SK-N-SH treated with all-trans-retinoic acid at 6 μM for 48 hours (cell line): ENCODE measurements at regions not wholly inside any gene's neighbourhood (a gene's known extent, or its start where the extent isn't known, plus 50 kb on each side); places are given as distances from the start of the nearest gene placed in this dataset.
A peak's percentile ranks its signal among the peaks of the same experiment; 100 is the strongest.

Source experiments
- ATAC-seq: fragments of 200-7000 bp; cut with Tn5 transposase; 3 replicates; pipeline ENCODE4 v1.9.1; 2020; ENCODE audit warnings: mild to moderate bottlenecking, moderate library complexity
- ARNTL ChIP-seq: fragments of 450-650 bp; formaldehyde crosslinking; IDR thresholded peaks from 2 replicates; pipeline ENCODE4 v1.5.0; 2020; ENCODE audit warnings: low read depth, mild to moderate bottlenecking, moderate library complexity, borderline replicate concordance
- BACH2 ChIP-seq: fragments of 250-450 bp; sonication (Bioruptor Pico); IDR thresholded peaks from 2 replicates; pipeline ENCODE4 v1.9.0; 2021; ENCODE audit warnings: mild to moderate bottlenecking, borderline replicate concordance
- CREB5 ChIP-seq: fragments of 250-450 bp; sonication (Bioruptor Pico); IDR thresholded peaks from 2 replicates; pipeline ENCODE4 v1.5.1; 2020; ENCODE audit warnings: low read depth, mild to moderate bottlenecking, moderate library complexity
- CSDC2 ChIP-seq: fragments of 250-450 bp; sonication (Bioruptor Pico); IDR thresholded peaks from 2 replicates; pipeline ENCODE4 v1.5.0; 2020; ENCODE audit warnings: mild to moderate bottlenecking, moderate library complexity
- CSRNP3 ChIP-seq: fragments of 250-450 bp; sonication (Bioruptor Pico); IDR thresholded peaks from 2 replicates; pipeline ENCODE4 v1.5.1; 2021; ENCODE audit warnings: mild to moderate bottlenecking, moderate library complexity
- ESRRG ChIP-seq: fragments of 250-450 bp; sonication (Bioruptor Pico); IDR thresholded peaks from 2 replicates; pipeline ENCODE4 v1.6.1; 2021; ENCODE audit warnings: mild to moderate bottlenecking
- GLIS3 ChIP-seq: fragments of 250-450 bp; sonication (Bioruptor Pico); IDR thresholded peaks from 2 replicates; pipeline ENCODE4 v1.5.0; 2020; ENCODE audit warnings: mild to moderate bottlenecking, moderate library complexity
- ISL1 ChIP-seq: fragments of 250-450 bp; sonication (Bioruptor Pico); IDR thresholded peaks from 2 replicates; pipeline ENCODE4 v2.1.2; 2022; ENCODE audit warnings: mild to moderate bottlenecking, moderate library complexity
- OSR1 ChIP-seq: fragments of 250-450 bp; sonication (Bioruptor Pico); IDR thresholded peaks from 2 replicates; pipeline ENCODE4 v1.8.0; 2022; ENCODE audit warnings: moderate library complexity, mild to moderate bottlenecking, inconsistent platforms
- PATZ1 ChIP-seq: fragments of 250-450 bp; sonication (Bioruptor Pico); IDR thresholded peaks from 2 replicates; pipeline ENCODE4 v1.8.0; 2020; ENCODE audit warnings: mild to moderate bottlenecking, moderate library complexity, borderline replicate concordance
- POU6F1 ChIP-seq: fragments of 250-450 bp; sonication (Bioruptor Pico); IDR thresholded peaks from 2 replicates; pipeline ENCODE4 v1.8.0; 2021; ENCODE audit warnings: low read depth, mild to moderate bottlenecking, moderate library complexity, borderline replicate concordance
- PPARA ChIP-seq: fragments of 250-450 bp; sonication (Bioruptor Pico); IDR thresholded peaks from 2 replicates; pipeline ENCODE4 v1.5.0; 2020; ENCODE audit warnings: mild to moderate bottlenecking, borderline replicate concordance
- RARB ChIP-seq: fragments of 250-450 bp; sonication (Bioruptor Pico); IDR thresholded peaks from 2 replicates; pipeline ENCODE4 v1.8.0; 2021; ENCODE audit warnings: mild to moderate bottlenecking, moderate library complexity
- SNAI2 ChIP-seq: fragments of 250-450 bp; sonication (Bioruptor Pico); IDR thresholded peaks from 2 replicates; pipeline ENCODE4 v1.5.0; 2020; ENCODE audit warnings: mild to moderate bottlenecking, moderate library complexity
- TCF4 ChIP-seq: fragments of 250-450 bp; sonication (Bioruptor Pico); IDR thresholded peaks from 2 replicates; pipeline ENCODE4 v1.8.0; 2021; ENCODE audit warnings: mild to moderate bottlenecking, moderate library complexity, borderline replicate concordance
- TOX ChIP-seq: fragments of 250-450 bp; sonication (Bioruptor Pico); IDR thresholded peaks from 2 replicates; pipeline ENCODE4 v1.8.0; 2021; ENCODE audit warnings: mild to moderate bottlenecking, moderate library complexity, borderline replicate concordance
- TSHZ2 ChIP-seq: fragments of 250-450 bp; sonication (Bioruptor Pico); IDR thresholded peaks from 2 replicates; pipeline ENCODE4 v1.5.0; 2020; ENCODE audit warnings: mild to moderate bottlenecking, moderate library complexity
- ZC3H10 ChIP-seq: fragments of 250-450 bp; sonication (Bioruptor Pico); IDR thresholded peaks from 2 replicates; pipeline ENCODE4 v1.5.1; 2021; ENCODE audit warnings: mild to moderate bottlenecking, moderate library complexity
- ZFP3 ChIP-seq: fragments of 250-450 bp; sonication (Bioruptor Pico); IDR thresholded peaks from 2 replicates; pipeline ENCODE4 v1.5.0; 2020; ENCODE audit warnings: mild to moderate bottlenecking, moderate library complexity
- ZFP30 ChIP-seq: fragments of 450-650 bp; formaldehyde crosslinking; IDR thresholded peaks from 2 replicates; pipeline ENCODE4 v1.5.0; 2022; ENCODE audit warnings: mild to moderate bottlenecking, moderate library complexity
- ZNF565 ChIP-seq: fragments of 450-650 bp; formaldehyde crosslinking; conservative IDR thresholded peaks from 2 replicates; pipeline ENCODE4 v1.5.0; 2020; ENCODE audit warnings: low read depth, mild to moderate bottlenecking, moderate library complexity
- ZNF70 ChIP-seq: fragments of 450-650 bp; formaldehyde crosslinking; IDR thresholded peaks from 2 replicates; pipeline ENCODE4 v1.5.0; 2020; ENCODE audit warnings: mild to moderate bottlenecking, moderate library complexity
- ZNF8 ChIP-seq: fragments of 450-650 bp; formaldehyde crosslinking; IDR thresholded peaks from 2 replicates; pipeline ENCODE4 v1.5.0; 2020; ENCODE audit warnings: mild to moderate bottlenecking, moderate library complexity

- no peak for ATAC-seq
- TF ChIP-seq SNAI2 (CRISPR knock-in tag) = no peak
- no peak for TF ChIP-seq POU6F1 (CRISPR knock-in tag)
- no peak for TF ChIP-seq RARB (CRISPR knock-in tag)
- TF ChIP-seq ZNF8 (CRISPR knock-in tag) = no peak
- TF ChIP-seq BACH2 (CRISPR knock-in tag) = no peak
- no peak for TF ChIP-seq TSHZ2 (CRISPR knock-in tag)
- no peak for TF ChIP-seq ZFP3 (CRISPR knock-in tag)
- TF ChIP-seq ESRRG (CRISPR knock-in tag) = no peak
- no peak for TF ChIP-seq ZNF70 (CRISPR knock-in tag)
- TF ChIP-seq PPARA (CRISPR knock-in tag) = no peak
- no peak for TF ChIP-seq ARNTL (CRISPR knock-in tag)
- no peak for TF ChIP-seq TCF4 (CRISPR knock-in tag)
- no peak for TF ChIP-seq ISL1
- no peak for TF ChIP-seq CSDC2 (CRISPR knock-in tag)
- TF ChIP-seq, all 23 proteins: peak for 0
Measured at GRCh38 chrX:118183606-118184005, 67.0 kb upstream of the KLHL13 start.

GRCh38 chrX:118187100-118187499 lies 70.5 kb upstream of the KLHL13 start:
- TF ChIP-seq TOX = no peak
- peak; percentile 75 for TF ChIP-seq ISL1
- peak; percentile 30; the same call in 2 of the 3 replicates for ATAC-seq

- TF ChIP-seq ZFP3 (CRISPR knock-in tag) (no peak), PPARA (CRISPR knock-in tag) (no peak), SNAI2 (CRISPR knock-in tag) (no peak), ARNTL (CRISPR knock-in tag) (no peak), RARB (CRISPR knock-in tag) (no peak), OSR1 (CRISPR knock-in tag) (no peak), ZFP30 (CRISPR knock-in tag) (no peak), ESRRG (CRISPR knock-in tag) (no peak), ZNF8 (CRISPR knock-in tag) (no peak), ZC3H10 (no peak), CSDC2 (CRISPR knock-in tag) (no peak), ISL1 (peak; percentile 55), BACH2 (CRISPR knock-in tag) (no peak), CREB5 (CRISPR knock-in tag) (no peak), CSRNP3 (no peak), TCF4 (CRISPR knock-in tag) (peak; percentile 63; the same call in 1 of the 2 replicates), TOX (no peak), POU6F1 (CRISPR knock-in tag) (no peak), PATZ1 (no peak), GLIS3 (CRISPR knock-in tag) (no peak), TSHZ2 (CRISPR knock-in tag) (peak; percentile 71; the same call in 1 of the 2 replicates), ZNF565 (CRISPR knock-in tag) (no peak), ZNF70 (CRISPR knock-in tag) (no peak)
- TF ChIP-seq, all 23 proteins: peak for 3
- ATAC-seq = peak; percentile 87
Measured at GRCh38 chrX:118189000-118189399, 72.4 kb upstream of the KLHL13 start.
